Peyer's patch (tissue), 4 donors: ENCODE measurements at regions not wholly inside any gene's neighbourhood (a gene's known extent, or its start where the extent isn't known, plus 50 kb on each side); places are given as distances from the start of the nearest gene placed in this dataset.

Experiments
- CTCF ChIP-seq, 6 experiments: fragments of 450-650 bp in 4 of 6; fragments of 200-600 bp in 2 of 6; sonication (generic) in 1 of 6; IDR thresholded peaks; one replicate each; pipeline ENCODE4 v1.5.1; 2017 to 2019; ENCODE audit warnings: antibody characterized with exemption in 6 of 6, mild to moderate bottlenecking in 3 of 6, moderate library complexity in 1 of 6
- POLR2A ChIP-seq, 2 donors: fragments of 450-650 bp; IDR thresholded peaks; one replicate each; pipeline ENCODE4 v1.5.1; 2017; ENCODE audit warnings: antibody characterized with exemption in 2 of 2, mild to moderate bottlenecking in 2 of 2, moderate library complexity in 2 of 2

- TF ChIP-seq CTCF (IDR thresholded peaks at IDR 0.05) (no peak), POLR2A (IDR thresholded peaks at IDR 0.05) (no peak)
Observed at GRCh38 chr10:117790179-117790578, 247.6 kb downstream of the EMX2 start.
